Ovary (tissue), 3 donors: ENCODE measurements at regions not wholly inside any gene's neighbourhood (a gene's known extent, or its start where the extent isn't known, plus 50 kb on each side); places are given as distances from the start of the nearest gene placed in this dataset.

ENCODE experiments used
- CTCF ChIP-seq, 3 donors: fragments of 450-650 bp in 2 of 3; fragments of 200-600 bp in 1 of 3; IDR thresholded peaks; one replicate each; pipeline versions ENCODE4 v1.5.1 to v1.8.0; 2016 to 2022; ENCODE audit warnings: antibody characterized with exemption in 3 of 3, mild to moderate bottlenecking in 1 of 3
- EP300 ChIP-seq: sonication (generic); formaldehyde crosslinking; IDR thresholded peaks from one replicate; pipeline ENCODE4 v1.6.1; 2017; ENCODE audit warnings: antibody characterized with exemption
- POLR2A ChIP-seq: fragments of 450-650 bp; IDR thresholded peaks from one replicate; pipeline ENCODE4 v1.6.1; 2017; ENCODE audit warnings: antibody characterized with exemption, mild to moderate bottlenecking, moderate library complexity
- donor health status: DM: no; HTN: no; CAD: no.

GRCh38 chr20:11192106-11192505 is 518.3 kb upstream of the JAG1 start:
- TF ChIP-seq CTCF (IDR thresholded peaks at IDR 0.05): no peak
- TF ChIP-seq POLR2A: no peak
- TF ChIP-seq EP300: no peak
